HepG2 (cell line): ENCODE measurements at regions not wholly inside any gene's neighbourhood (a gene's known extent, or its start where the extent isn't known, plus 50 kb on each side); places are given as distances from the start of the nearest gene placed in this dataset.

Source experiments
- ATAC-seq: fragments of 200-7000 bp; cut with Tn5 transposase; 3 replicates; pipeline ENCODE4 v1.9.1; 2020; ENCODE audit warnings: mild to moderate bottlenecking, moderate library complexity
- BruUV-seq: library from RNA; stranded (reverse); fragments of 400-500 nt; replicated peaks from 2 replicates; lab custom pipeline; 2021; lab: Mats Ljungman, UMichigan
- CTCF ChIA-PET: fragments of 300-600 bp; formaldehyde crosslinking; extraction: SDS; loops from one replicate; lab custom pipeline; 2021; ENCODE audit warnings: low total read pairs, inconsistent platforms, low intra/inter-chr PET ratio; lab: Yijun Ruan, JAX
- POLR2A ChIA-PET: fragments of 350-600 bp; sonication (Branson Sonifier 250); formaldehyde crosslinking; loops from one replicate; lab custom pipeline; 2020; ENCODE audit warnings: antibody characterized with exemption, inconsistent platforms; lab: Yijun Ruan, JAX
- DNase-seq: peaks from one replicate; pipeline ENCODE4 v3.0.0-alpha.2; 2015; ENCODE audit warnings: low spot score
- FAIRE-seq: peaks from 3 replicates; lab custom pipeline; 2011; peaks lifted over from hg19 to GRCh38; lab: Jason Lieb, UNC
- H2AFZ ChIP-seq: one replicate; pipeline ENCODE4 v1.6.1; 2011; ENCODE audit warnings: low read length, inconsistent platforms
- H3K27ac ChIP-seq: fragments of 300-600 bp; 3 replicates; pipeline ENCODE4 v1.8.0; 2011; ENCODE audit warnings: mixed run types, mild to moderate bottlenecking, mixed read lengths, low read length, inconsistent platforms; ENCODE audit not compliant: insufficient read depth; ENCODE audit errors: extremely low read length
- H3K27me3 ChIP-seq, 2 experiments: fragments of 200-600 bp in 1 of 2; 2 replicates in 1 of 2; 3 replicates in 1 of 2; pipeline versions ENCODE4 v1.6.0 to v1.8.0; 2011; ENCODE audit warnings: low read length in 2 of 2, mild to moderate bottlenecking in 2 of 2, moderate library complexity in 2 of 2, inconsistent platforms in 1 of 2; ENCODE audit not compliant: insufficient read depth in 2 of 2, control insufficient read depth in 1 of 2
- H3K36me3 ChIP-seq, 2 experiments: fragments of 200-600 bp in 1 of 2; replicated peaks in 1 of 2; 2 replicates in 1 of 2; 3 replicates in 1 of 2; pipeline versions ENCODE4 v1.5.1 to v1.8.0; 2011; ENCODE audit warnings: low read length in 2 of 2, inconsistent platforms in 1 of 2; ENCODE audit not compliant: insufficient read depth in 2 of 2, control insufficient read depth in 1 of 2
- H3K4me1 ChIP-seq: 2 replicates; pipeline ENCODE4 v1.5.1; 2012; ENCODE audit warnings: low read length, inconsistent platforms; ENCODE audit not compliant: insufficient read depth
- H3K4me2 ChIP-seq: 2 replicates; pipeline ENCODE4 v1.6.0; 2011; ENCODE audit warnings: low read depth, low read length, inconsistent platforms
- H3K4me3 ChIP-seq, 3 experiments: fragments of 200-600 bp in 1 of 3; sonication (generic), shearing (Covaris generic) in 1 of 3; replicated peaks in 1 of 3; 2 replicates each; pipeline ENCODE4 v1.5.1; 2011 to 2016; ENCODE audit warnings: low read length in 3 of 3, inconsistent platforms in 2 of 3, low read depth in 2 of 3, mild to moderate bottlenecking in 2 of 3, control low read depth in 1 of 3, mixed read lengths in 1 of 3; ENCODE audit not compliant: insufficient read depth in 1 of 3
- H3K79me2 ChIP-seq: one replicate; pipeline ENCODE4 v1.6.1; 2011; ENCODE audit warnings: low read length, inconsistent platforms; ENCODE audit not compliant: insufficient read depth
- H3K9ac ChIP-seq: 2 replicates; pipeline ENCODE4 v1.6.0; 2011; ENCODE audit warnings: mild to moderate bottlenecking, low read depth, low read length, inconsistent platforms; ENCODE audit not compliant: insufficient read depth
- H3K9me3 ChIP-seq: 2 replicates; pipeline ENCODE4 v1.5.1; 2012; ENCODE audit warnings: mild to moderate bottlenecking, low read length
- H4K20me1 ChIP-seq: 2 replicates; pipeline ENCODE4 v1.6.0; 2011; ENCODE audit warnings: inconsistent platforms, mild to moderate bottlenecking, low read length, moderate library complexity; ENCODE audit not compliant: insufficient read depth
- HOXA3 ChIP-seq: sonication (generic); formaldehyde crosslinking; IDR thresholded peaks from 2 replicates; pipeline ENCODE4 v1.5.0; 2020; ENCODE audit warnings: missing genetic modification reagents
- RARG ChIP-seq: sonication (generic); formaldehyde crosslinking; IDR thresholded peaks from 2 replicates; pipeline ENCODE4 v1.4.0; 2020; ENCODE audit warnings: low read depth, mild to moderate bottlenecking, missing genetic modification reagents
- SIX1 ChIP-seq: sonication (generic); formaldehyde crosslinking; IDR thresholded peaks from 2 replicates; pipeline ENCODE4 v1.4.0; 2020; ENCODE audit warnings: missing genetic modification reagents, borderline replicate concordance
- SMC3 ChIP-seq: IDR thresholded peaks from 2 replicates; pipeline ENCODE4 v1.6.1; 2011; ENCODE audit warnings: low read length, improper control_type of control experiment
- ZEB1 ChIP-seq: IDR thresholded peaks from 2 replicates; pipeline ENCODE4 v1.6.1; 2012; ENCODE audit warnings: mild to moderate bottlenecking, low read depth, inconsistent platforms; ENCODE audit not compliant: insufficient replicate concordance
- ZNF138 ChIP-seq: sonication (generic); formaldehyde crosslinking; IDR thresholded peaks from 2 replicates; pipeline ENCODE4 v1.5.0; 2020; ENCODE audit warnings: mild to moderate bottlenecking, low read depth, missing genetic modification reagents
- ZNF329 ChIP-seq: sonication (generic); formaldehyde crosslinking; IDR thresholded peaks from 2 replicates; pipeline ENCODE4 v1.9.0; 2021; ENCODE audit warnings: low read depth, mild to moderate bottlenecking, missing genetic modification reagents
- WGBS: methylation state at CpG from one replicate; pipeline ENCODE4 v1.1.6; 2017; ENCODE audit warnings: low lambda C conversion rate; 5-methylcytosine and 5-hydroxymethylcytosine counted together
- in situ Hi-C: cut with HindIII; loops from 2 replicates; pipeline ENCODE4 v1.10.0; 2017; ENCODE audit warnings: low pct_unique_long_range_greater_than_20kb; ENCODE audit not compliant: extremely low pct_ligation_motif_present
- intact Hi-C: fragments of 100-400 bp; cut with micrococcal nuclease; formaldehyde crosslinking; loops from one replicate; pipeline ENCODE4 v1.10.0; 2022; ENCODE audit not compliant: unreplicated experiment
- TF ChIP-seq, protein P1 (sequence below): sonication (generic); formaldehyde crosslinking; IDR thresholded peaks from 2 replicates; pipeline ENCODE4 v1.5.0; 2020; ENCODE audit warnings: mild to moderate bottlenecking, missing genetic modification reagents
- TF ChIP-seq, protein P2 (sequence below): IDR thresholded peaks from 2 replicates; pipeline ENCODE4 v1.6.1; 2016; ENCODE audit warnings: mild to moderate bottlenecking
- TF ChIP-seq, protein P3 (sequence below): sonication (generic); formaldehyde crosslinking; IDR thresholded peaks from 2 replicates; pipeline ENCODE4 v1.8.1; 2023; ENCODE audit warnings: mild to moderate bottlenecking, missing genetic modification reagents

DNA sequence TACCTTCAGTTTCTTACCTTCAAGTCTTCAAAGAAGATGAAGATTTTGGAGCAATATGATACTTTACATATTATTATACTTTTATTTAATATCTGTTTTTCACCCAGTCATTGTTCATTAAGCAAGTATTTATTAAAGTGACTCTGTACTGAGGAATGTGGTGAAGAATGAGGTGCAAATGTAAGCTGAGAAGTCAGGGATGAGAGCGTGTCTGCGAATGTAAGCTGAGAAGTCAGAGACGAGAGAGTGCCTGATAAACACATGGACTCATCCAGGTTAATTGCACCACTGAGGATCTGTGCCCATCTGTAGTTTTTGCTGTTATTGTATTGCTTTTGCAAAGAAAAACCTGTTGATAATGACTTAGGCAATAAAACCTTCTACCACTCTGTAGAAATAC is 211.9 kb upstream of the FAR2 start:
- POLR2A ChIA-PET: no interaction called here
- DNase-seq (no peak), FAIRE-seq (no peak), ATAC-seq (no peak)
- in situ Hi-C loops (no loop called here), intact Hi-C loops (no loop called here)
- H3K9me3 ChIP-seq: no peaks in the 10 kb centered on the region
- TF ChIP-seq ZEB1: no peak
- TF ChIP-seq, protein P1, sequence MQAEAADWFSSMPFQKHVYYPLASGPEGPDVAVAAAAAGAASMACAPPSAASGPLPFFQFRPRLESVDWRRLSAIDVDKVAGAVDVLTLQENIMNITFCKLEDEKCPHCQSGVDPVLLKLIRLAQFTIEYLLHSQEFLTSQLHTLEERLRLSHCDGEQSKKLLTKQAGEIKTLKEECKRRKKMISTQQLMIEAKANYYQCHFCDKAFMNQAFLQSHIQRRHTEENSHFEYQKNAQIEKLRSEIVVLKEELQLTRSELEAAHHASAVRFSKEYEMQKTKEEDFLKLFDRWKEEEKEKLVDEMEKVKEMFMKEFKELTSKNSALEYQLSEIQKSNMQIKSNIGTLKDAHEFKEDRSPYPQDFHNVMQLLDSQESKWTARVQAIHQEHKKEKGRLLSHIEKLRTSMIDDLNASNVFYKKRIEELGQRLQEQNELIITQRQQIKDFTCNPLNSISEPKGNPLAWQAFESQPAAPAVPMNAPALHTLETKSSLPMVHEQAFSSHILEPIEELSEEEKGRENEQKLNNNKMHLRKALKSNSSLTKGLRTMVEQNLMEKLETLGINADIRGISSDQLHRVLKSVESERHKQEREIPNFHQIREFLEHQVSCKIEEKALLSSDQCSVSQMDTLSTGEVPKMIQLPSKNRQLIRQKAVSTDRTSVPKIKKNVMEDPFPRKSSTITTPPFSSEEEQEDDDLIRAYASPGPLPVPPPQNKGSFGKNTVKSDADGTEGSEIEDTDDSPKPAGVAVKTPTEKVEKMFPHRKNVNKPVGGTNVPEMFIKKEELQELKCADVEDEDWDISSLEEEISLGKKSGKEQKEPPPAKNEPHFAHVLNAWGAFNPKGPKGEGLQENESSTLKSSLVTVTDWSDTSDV (CRISPR knock-in tag): no peak
- TF ChIP-seq, protein P2, sequence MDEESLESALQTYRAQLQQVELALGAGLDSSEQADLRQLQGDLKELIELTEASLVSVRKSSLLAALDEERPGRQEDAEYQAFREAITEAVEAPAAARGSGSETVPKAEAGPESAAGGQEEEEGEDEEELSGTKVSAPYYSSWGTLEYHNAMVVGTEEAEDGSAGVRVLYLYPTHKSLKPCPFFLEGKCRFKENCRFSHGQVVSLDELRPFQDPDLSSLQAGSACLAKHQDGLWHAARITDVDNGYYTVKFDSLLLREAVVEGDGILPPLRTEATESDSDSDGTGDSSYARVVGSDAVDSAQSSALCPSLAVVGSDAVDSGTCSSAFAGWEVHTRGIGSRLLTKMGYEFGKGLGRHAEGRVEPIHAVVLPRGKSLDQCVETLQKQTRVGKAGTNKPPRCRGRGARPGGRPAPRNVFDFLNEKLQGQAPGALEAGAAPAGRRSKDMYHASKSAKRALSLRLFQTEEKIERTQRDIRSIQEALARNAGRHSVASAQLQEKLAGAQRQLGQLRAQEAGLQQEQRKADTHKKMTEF (CRISPR knock-in tag): no peak
- no peak for TF ChIP-seq SIX1 (CRISPR knock-in tag)
- no peak for TF ChIP-seq HOXA3
- TF ChIP-seq SMC3: no peak
- TF ChIP-seq, protein P3, sequence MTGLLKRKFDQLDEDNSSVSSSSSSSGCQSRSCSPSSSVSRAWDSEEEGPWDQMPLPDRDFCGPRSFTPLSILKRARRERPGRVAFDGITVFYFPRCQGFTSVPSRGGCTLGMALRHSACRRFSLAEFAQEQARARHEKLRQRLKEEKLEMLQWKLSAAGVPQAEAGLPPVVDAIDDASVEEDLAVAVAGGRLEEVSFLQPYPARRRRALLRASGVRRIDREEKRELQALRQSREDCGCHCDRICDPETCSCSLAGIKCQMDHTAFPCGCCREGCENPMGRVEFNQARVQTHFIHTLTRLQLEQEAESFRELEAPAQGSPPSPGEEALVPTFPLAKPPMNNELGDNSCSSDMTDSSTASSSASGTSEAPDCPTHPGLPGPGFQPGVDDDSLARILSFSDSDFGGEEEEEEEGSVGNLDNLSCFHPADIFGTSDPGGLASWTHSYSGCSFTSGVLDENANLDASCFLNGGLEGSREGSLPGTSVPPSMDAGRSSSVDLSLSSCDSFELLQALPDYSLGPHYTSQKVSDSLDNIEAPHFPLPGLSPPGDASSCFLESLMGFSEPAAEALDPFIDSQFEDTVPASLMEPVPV: no peak
- TF ChIP-seq RARG (CRISPR knock-in tag): no peak
- no peak for TF ChIP-seq ZNF138 (CRISPR knock-in tag)
- no peak for TF ChIP-seq ZNF329 (CRISPR knock-in tag)
- no peaks in the 10 kb centered on the region for H3K36me3 ChIP-seq
- H3K4me3 ChIP-seq: no peak overlapping the region
- H3K4me2 ChIP-seq: no peak overlapping the region
- H3K4me1 ChIP-seq: no peaks in the 10 kb centered on the region
- no peaks in the 10 kb centered on the region for H3K27me3 ChIP-seq
- no peak overlapping the region for H2AFZ ChIP-seq
- H3K9ac ChIP-seq: no peak overlapping the region
- no peak overlapping the region for H3K27ac ChIP-seq
- no peaks in the 10 kb centered on the region for H4K20me1 ChIP-seq
- no TSS peak for BruUV-seq
- H3K79me2 ChIP-seq: no peaks in the 10 kb centered on the region
- 3% methylated on average over 3 of the region's 3 CpGs for WGBS
- CTCF ChIA-PET: no interaction called here
